ENCODE measurements at regions not wholly inside any gene's neighbourhood (a gene's known extent, or its start where the extent isn't known, plus 50 kb on each side); places are given as distances from the start of the nearest gene placed in this dataset.

DNA sequence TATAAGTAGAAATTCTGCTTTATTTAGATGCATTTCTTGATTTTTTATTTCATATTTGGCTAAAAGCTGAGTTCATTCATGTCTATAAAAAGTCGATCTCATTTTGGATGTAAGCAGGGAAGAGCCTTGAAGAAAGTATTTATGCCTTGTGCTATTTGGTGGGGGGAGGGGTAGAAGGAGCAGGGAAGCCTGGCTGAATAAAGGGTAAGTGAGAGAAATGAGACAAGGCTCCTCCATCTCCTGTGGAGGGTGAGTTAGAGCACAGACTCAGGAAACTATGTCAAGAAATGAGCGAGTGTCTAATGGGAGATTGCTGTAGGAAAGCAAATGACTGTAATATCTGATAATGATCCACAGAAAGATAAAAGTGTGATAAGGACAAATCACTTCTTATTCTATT, 121.8 kb upstream of the ATP11B start:
- TF ChIP-seq CTCF (IDR thresholded peaks at IDR 0.05): no peak
- TF ChIP-seq, protein P1, sequence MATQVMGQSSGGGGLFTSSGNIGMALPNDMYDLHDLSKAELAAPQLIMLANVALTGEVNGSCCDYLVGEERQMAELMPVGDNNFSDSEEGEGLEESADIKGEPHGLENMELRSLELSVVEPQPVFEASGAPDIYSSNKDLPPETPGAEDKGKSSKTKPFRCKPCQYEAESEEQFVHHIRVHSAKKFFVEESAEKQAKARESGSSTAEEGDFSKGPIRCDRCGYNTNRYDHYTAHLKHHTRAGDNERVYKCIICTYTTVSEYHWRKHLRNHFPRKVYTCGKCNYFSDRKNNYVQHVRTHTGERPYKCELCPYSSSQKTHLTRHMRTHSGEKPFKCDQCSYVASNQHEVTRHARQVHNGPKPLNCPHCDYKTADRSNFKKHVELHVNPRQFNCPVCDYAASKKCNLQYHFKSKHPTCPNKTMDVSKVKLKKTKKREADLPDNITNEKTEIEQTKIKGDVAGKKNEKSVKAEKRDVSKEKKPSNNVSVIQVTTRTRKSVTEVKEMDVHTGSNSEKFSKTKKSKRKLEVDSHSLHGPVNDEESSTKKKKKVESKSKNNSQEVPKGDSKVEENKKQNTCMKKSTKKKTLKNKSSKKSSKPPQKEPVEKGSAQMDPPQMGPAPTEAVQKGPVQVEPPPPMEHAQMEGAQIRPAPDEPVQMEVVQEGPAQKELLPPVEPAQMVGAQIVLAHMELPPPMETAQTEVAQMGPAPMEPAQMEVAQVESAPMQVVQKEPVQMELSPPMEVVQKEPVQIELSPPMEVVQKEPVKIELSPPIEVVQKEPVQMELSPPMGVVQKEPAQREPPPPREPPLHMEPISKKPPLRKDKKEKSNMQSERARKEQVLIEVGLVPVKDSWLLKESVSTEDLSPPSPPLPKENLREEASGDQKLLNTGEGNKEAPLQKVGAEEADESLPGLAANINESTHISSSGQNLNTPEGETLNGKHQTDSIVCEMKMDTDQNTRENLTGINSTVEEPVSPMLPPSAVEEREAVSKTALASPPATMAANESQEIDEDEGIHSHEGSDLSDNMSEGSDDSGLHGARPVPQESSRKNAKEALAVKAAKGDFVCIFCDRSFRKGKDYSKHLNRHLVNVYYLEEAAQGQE (IDR thresholded peaks at IDR 0.05; ENCODE audit: insufficient read depth in 1 of 2, low read depth in 2 of 2, low read length in 1 of 2): no peak

All from Panc1 (cell line).